ENCODE measurements at regions not wholly inside any gene's neighbourhood (a gene's known extent, or its start where the extent isn't known, plus 50 kb on each side); places are given as distances from the start of the nearest gene placed in this dataset.
A peak's percentile ranks its signal among the peaks of the same experiment; 100 is the strongest.

DNA sequence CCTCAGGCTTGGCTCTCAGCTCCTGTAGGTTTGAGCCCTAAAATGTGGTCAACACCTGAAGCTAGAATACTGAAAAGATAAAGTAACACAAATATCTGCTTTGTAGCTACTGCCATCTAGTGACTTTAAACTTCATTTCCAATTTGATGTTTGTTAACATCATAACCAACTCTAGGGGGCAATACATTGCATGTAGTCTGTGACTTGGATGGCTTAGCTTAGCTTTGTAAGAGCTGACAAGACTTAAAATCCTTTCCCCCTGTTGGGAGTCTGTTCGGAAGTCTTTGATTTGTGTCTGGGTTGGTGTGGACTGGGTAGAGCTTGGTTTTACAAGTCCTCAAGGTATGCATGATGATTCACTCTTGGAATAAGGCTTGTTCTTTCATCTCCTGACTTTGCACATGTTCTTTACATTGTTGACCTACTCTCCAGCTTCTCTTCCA lies 51.7 kb downstream of the SCN11A start:
- peak in 1 of 2 donors; percentile 55 for DNase-seq
- Histone ChIP-seq H3K4me3 (ENCODE audit: low read length) (no peak overlapping the region), H3K27me3 (ENCODE audit: control insufficient read depth, insufficient read depth, low read length) (no peaks in the 10 kb centered on the region), H3K36me3 (ENCODE audit: control insufficient read depth, insufficient read depth, low read length) (no peaks in the 10 kb centered on the region), H3K27ac (ENCODE audit: low read length) (no peak overlapping the region), H3K9me3 (ENCODE audit: control insufficient read depth, insufficient read depth, low read length) (no peaks in the 10 kb centered on the region), H3K4me1 (ENCODE audit: control insufficient read depth, insufficient read depth, low read length) (no peaks in the 10 kb centered on the region)
- H3K27ac Mint-ChIP-seq: no peak overlapping the region
- H3K4me1 Mint-ChIP-seq: no peaks in the 10 kb centered on the region
- TF ChIP-seq, protein P1, sequence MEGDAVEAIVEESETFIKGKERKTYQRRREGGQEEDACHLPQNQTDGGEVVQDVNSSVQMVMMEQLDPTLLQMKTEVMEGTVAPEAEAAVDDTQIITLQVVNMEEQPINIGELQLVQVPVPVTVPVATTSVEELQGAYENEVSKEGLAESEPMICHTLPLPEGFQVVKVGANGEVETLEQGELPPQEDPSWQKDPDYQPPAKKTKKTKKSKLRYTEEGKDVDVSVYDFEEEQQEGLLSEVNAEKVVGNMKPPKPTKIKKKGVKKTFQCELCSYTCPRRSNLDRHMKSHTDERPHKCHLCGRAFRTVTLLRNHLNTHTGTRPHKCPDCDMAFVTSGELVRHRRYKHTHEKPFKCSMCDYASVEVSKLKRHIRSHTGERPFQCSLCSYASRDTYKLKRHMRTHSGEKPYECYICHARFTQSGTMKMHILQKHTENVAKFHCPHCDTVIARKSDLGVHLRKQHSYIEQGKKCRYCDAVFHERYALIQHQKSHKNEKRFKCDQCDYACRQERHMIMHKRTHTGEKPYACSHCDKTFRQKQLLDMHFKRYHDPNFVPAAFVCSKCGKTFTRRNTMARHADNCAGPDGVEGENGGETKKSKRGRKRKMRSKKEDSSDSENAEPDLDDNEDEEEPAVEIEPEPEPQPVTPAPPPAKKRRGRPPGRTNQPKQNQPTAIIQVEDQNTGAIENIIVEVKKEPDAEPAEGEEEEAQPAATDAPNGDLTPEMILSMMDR (IDR thresholded peaks at IDR 0.05): peak; percentile 69
- no peaks in the 10 kb centered on the region for H3K9me3 Mint-ChIP-seq
- no peak overlapping the region for H3K4me3 Mint-ChIP-seq
- H3K36me3 Mint-ChIP-seq: no peaks in the 10 kb centered on the region
- peak; percentile 44 to 74 (median 71) for ATAC-seq
- intact Hi-C loops (cut with micrococcal nuclease): no loop called here
- peaks cover 18 to 19% of the 10 kb centered on the region in 2 donors for H3K27me3 Mint-ChIP-seq (ENCODE audit: low read depth in 2 of 2)
- 50% methylated on average over 1 of the region's 1 CpG for WGBS (ENCODE audit: insufficient coverage)

DNA sequence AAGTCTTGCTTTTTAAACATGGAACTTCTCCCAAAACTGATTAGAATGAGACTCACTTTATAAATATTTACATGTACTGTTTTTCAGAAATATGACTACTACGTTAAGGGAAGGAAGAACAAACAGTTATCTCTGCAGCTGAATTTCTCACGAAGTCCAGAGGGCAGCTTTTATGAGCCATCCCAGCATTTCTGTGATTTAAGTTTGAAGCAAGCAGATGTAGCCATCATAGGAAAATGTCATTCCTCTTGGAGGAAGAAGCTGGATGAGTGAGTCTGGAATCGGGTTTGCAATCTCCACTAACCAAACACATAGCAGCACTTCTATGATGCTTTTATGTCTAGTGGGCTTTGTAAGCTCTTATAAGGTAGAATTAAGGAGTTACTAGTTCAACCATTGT lies 53.7 kb downstream of the SCN11A start:
- TF ChIP-seq, protein P1 (IDR thresholded peaks at IDR 0.05): no peak
- intact Hi-C loops (cut with micrococcal nuclease): no loop called here

DNA sequence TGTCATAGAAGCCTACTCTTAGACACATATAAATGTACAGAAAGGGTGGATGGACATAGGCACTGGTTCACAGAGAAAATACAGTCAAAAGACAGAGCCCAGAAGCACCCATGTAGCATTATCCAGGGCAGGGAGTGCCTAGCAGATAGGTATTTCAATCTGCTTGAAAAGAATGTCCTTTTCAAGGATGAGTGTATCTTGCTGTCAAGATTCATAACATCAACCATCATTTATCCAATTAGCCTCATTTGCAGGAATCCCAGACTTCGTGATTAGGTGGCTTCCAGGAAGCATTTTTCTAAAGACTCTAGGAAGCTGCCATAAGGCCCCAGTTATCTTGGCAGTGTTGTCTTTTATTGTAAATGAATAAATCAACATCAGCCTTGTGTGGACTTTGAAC lies 55.6 kb downstream of the SCN11A start:
- Mint-ChIP-seq H3K27me3 (ENCODE audit: low read depth in 2 of 2) (peaks cover 17 to 39% of the 10 kb centered on the region in 2 donors), H3K36me3 (no peaks in the 10 kb centered on the region), H3K9me3 (no peaks in the 10 kb centered on the region), H3K4me3 (no peak overlapping the region), H3K27ac (no peak overlapping the region), H3K4me1 (no peaks in the 10 kb centered on the region)
- Histone ChIP-seq H3K4me3 (ENCODE audit: low read length) (no peak overlapping the region), H3K9me3 (ENCODE audit: control insufficient read depth, insufficient read depth, low read length) (no peaks in the 10 kb centered on the region), H3K27ac (ENCODE audit: low read length) (no peak overlapping the region), H3K27me3 (ENCODE audit: control insufficient read depth, insufficient read depth, low read length) (no peaks in the 10 kb centered on the region), H3K36me3 (ENCODE audit: control insufficient read depth, insufficient read depth, low read length) (no peaks in the 10 kb centered on the region), H3K4me1 (ENCODE audit: control insufficient read depth, insufficient read depth, low read length) (no peaks in the 10 kb centered on the region)
- intact Hi-C loops (cut with micrococcal nuclease): no loop called here
- DNase-seq (no peak), ATAC-seq (no peak)
- WGBS (ENCODE audit: insufficient coverage): 88% methylated on average over 1 of the region's 1 CpG
- TF ChIP-seq, protein P1 (IDR thresholded peaks at IDR 0.05): no peak

More for the DNA sequence above, 53.7 kb downstream of the SCN11A start:
- no peaks in the 10 kb centered on the region for H3K27me3 ChIP-seq (ENCODE audit: control insufficient read depth, insufficient read depth, low read length)
- no peaks in the 10 kb centered on the region for H3K36me3 ChIP-seq (ENCODE audit: control insufficient read depth, insufficient read depth, low read length)
- Mint-ChIP-seq H3K4me3 (no peak overlapping the region), H3K9me3 (no peaks in the 10 kb centered on the region), H3K27me3 (ENCODE audit: low read depth in 2 of 2) (peaks cover 17 to 27% of the 10 kb centered on the region in 2 donors), H3K4me1 (no peaks in the 10 kb centered on the region), H3K27ac (no peak overlapping the region), H3K36me3 (no peaks in the 10 kb centered on the region)
- WGBS (ENCODE audit: insufficient coverage): 74% methylated on average over 2 of the region's 3 CpGs
- DNase-seq (no peak), ATAC-seq (no peak)
- H3K4me1 ChIP-seq (ENCODE audit: control insufficient read depth, insufficient read depth, low read length): no peaks in the 10 kb centered on the region
- H3K4me3 ChIP-seq (ENCODE audit: low read length): no peak overlapping the region
- H3K27ac ChIP-seq (ENCODE audit: low read length): no peak overlapping the region
- H3K9me3 ChIP-seq (ENCODE audit: control insufficient read depth, insufficient read depth, low read length): no peaks in the 10 kb centered on the region

DNA sequence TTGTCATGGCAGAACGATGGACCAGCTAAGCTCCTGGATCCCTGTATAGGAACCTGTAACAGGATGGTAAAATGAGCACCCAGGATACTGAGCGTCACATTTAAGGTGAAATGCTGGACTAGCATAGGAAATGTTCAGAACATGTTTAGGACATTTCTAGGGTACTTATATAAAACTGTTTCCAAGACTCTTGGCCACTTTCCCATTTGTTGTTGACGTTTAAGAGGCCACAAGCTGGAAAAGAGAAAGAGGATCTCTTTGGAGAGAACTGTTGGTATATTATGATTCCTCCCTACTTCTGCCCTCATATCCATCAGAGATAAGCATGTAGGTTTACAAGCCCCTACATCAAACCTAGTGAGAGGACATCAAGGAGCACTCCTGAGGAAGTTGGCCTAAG lies 57.5 kb downstream of the SCN11A start:
- Mint-ChIP-seq H3K4me3 (no peak overlapping the region), H3K36me3 (no peaks in the 10 kb centered on the region), H3K9me3 (no peaks in the 10 kb centered on the region), H3K27me3 (ENCODE audit: low read depth in 2 of 2) (peaks cover 15 to 49% of the 10 kb centered on the region in 2 donors), H3K4me1 (no peaks in the 10 kb centered on the region), H3K27ac (no peak overlapping the region)
- WGBS (ENCODE audit: insufficient coverage): 88% methylated on average over 3 of the region's 3 CpGs
- Histone ChIP-seq H3K27me3 (ENCODE audit: control insufficient read depth, insufficient read depth, low read length) (no peaks in the 10 kb centered on the region), H3K4me3 (ENCODE audit: low read length) (no peak overlapping the region), H3K9me3 (ENCODE audit: control insufficient read depth, insufficient read depth, low read length) (no peaks in the 10 kb centered on the region), H3K4me1 (ENCODE audit: control insufficient read depth, insufficient read depth, low read length) (no peaks in the 10 kb centered on the region), H3K27ac (ENCODE audit: low read length) (no peak overlapping the region), H3K36me3 (ENCODE audit: control insufficient read depth, insufficient read depth, low read length) (no peaks in the 10 kb centered on the region)
- no peak for ATAC-seq
- DNase-seq: no peak
- TF ChIP-seq, protein P1 (IDR thresholded peaks at IDR 0.05): no peak
- intact Hi-C loops (cut with micrococcal nuclease): no loop called here
